HG03196 (cell line): ENCODE measurements at regions not wholly inside any gene's neighbourhood (a gene's known extent, or its start where the extent isn't known, plus 50 kb on each side); places are given as distances from the start of the nearest gene placed in this dataset.

Experiments
- ATAC-seq: cut with Tn5 transposase; IDR thresholded peaks from one replicate; pipeline ENCODE4 v1.9.1; 2021; ENCODE audit not compliant: unreplicated experiment

- ATAC-seq = no peak
Observed at GRCh38 chr6:145244349-145245100, 490.8 kb downstream of the EPM2A start.

- ATAC-seq = no peak
Observed at GRCh38 chr6:145245119-145245518, 490.2 kb downstream of the EPM2A start.

- no peak for ATAC-seq
Observed at GRCh38 chr6:145247692-145248419, 487.5 kb downstream of the EPM2A start.

GRCh38 chr6:145250436-145250835 is 484.9 kb downstream of the EPM2A start:
- no peak for ATAC-seq

GRCh38 chr6:145252737-145253136 is 482.6 kb downstream of the EPM2A start:
- no peak for ATAC-seq

- ATAC-seq = no peak
Observed at GRCh38 chr6:145254649-145255401, 480.5 kb downstream of the EPM2A start.

GRCh38 chr6:145257704-145258103 is 477.6 kb downstream of the EPM2A start:
- ATAC-seq = no peak

GRCh38 chr6:145258122-145258521 is 477.2 kb downstream of the EPM2A start:
- ATAC-seq = no peak

- ATAC-seq = no peak
Observed at GRCh38 chr6:145260484-145261175, 474.7 kb downstream of the EPM2A start.

GRCh38 chr6:145261758-145262157 is 473.6 kb downstream of the EPM2A start:
- no peak for ATAC-seq

GRCh38 chr6:145262771-145263170 is 472.5 kb downstream of the EPM2A start:
- ATAC-seq = no peak

- ATAC-seq = no peak
Observed at GRCh38 chr6:145263778-145264211, 471.5 kb downstream of the EPM2A start.

GRCh38 chr6:145266432-145267075 is 468.8 kb downstream of the EPM2A start:
- ATAC-seq = no peak

GRCh38 chr6:145267076-145267867 is 468.0 kb downstream of the EPM2A start:
- no peak for ATAC-seq

- ATAC-seq = no peak
Observed at GRCh38 chr6:145270464-145270863, 464.9 kb downstream of the EPM2A start.

- no peak for ATAC-seq
Observed at GRCh38 chr6:145271040-145271439, 464.3 kb downstream of the EPM2A start.

- ATAC-seq = no peak
Observed at GRCh38 chr6:145271577-145271976, 463.7 kb downstream of the EPM2A start.

GRCh38 chr6:145272246-145272645 is 463.1 kb downstream of the EPM2A start:
- ATAC-seq = no peak

GRCh38 chr6:145273136-145273535 is 462.2 kb downstream of the EPM2A start:
- ATAC-seq = no peak

- no peak for ATAC-seq
Observed at GRCh38 chr6:145274083-145274482, 461.2 kb downstream of the EPM2A start.
